Effector CD4-positive, alpha-beta T cell (primary cell): ENCODE measurements at regions not wholly inside any gene's neighbourhood (a gene's known extent, or its start where the extent isn't known, plus 50 kb on each side); places are given as distances from the start of the nearest gene placed in this dataset.
"Not testable (repeated sequence)": the region's sequence is repeated elsewhere in the genome, so short reads cannot be mapped to it uniquely, and the experiment has no call there.

Experiments used
- DNase-seq: peaks from one replicate; pipeline ENCODE4 v3.0.0-alpha.2; 2020

DNA sequence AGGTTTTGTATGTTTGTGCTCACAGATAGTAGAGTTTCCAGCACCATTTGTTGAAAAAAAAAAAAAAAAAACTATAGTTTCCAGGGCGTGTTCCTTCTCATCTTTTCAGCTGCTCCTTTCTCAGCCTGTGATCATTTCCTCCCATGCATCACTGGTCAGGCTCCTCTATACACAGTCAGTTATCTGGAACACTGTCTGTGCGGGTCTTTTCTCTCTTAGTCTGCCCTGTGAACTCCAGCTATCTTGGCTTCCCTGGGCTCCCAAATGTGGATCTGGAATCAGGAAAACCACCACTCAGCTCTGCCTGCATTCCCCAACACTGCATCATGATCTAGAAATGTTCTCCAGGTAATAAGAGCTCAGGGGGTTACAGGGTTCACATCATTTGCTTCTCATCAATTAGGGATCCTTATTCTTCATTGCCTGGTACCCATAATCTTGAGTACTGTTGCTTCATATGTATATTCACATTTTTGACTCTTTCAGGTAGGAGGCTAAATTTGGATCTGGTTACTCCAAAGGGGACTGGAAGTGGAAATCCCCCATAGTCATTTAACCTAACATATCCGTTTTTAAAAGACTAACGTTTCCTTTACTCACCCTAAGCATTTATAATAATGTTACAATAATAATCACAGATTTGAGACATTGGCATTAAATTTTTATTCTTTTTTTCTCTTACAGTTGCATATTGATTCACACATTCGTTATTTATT, 221.8 kb upstream of the KLF3 start:
- DNase-seq: no peak

DNA sequence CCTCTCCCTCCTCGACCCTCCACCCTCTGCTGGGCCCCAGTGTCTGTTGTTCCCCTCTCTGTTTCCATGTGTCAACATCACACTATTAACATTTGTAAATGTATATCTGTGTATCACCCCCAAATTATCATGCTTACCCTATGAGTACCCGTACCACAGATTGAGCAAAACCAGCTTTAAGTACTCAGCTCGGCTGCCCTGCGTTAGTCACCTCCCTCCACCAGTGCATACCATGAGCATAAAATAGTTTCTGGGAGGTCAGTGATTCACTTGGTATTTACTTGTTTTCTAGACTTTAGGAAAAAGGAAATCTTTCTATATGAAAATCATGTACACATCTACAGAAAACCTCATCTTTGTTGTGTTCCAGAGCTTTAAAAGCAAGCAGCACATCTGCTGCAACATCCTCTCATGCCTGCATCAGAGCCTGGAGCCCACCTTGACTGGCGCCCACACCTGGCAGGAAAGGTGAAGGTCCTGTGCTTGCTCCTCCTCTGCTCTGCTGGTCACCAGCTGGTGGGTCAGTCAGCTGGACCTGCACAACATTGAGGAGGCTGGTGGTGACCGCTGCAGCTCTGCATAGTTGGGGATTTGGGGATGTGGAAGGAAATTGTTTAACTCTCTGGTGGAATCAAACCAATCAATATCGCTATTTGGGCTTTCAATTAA, 214.4 kb upstream of the KLF3 start:
- no peak for DNase-seq

DNA sequence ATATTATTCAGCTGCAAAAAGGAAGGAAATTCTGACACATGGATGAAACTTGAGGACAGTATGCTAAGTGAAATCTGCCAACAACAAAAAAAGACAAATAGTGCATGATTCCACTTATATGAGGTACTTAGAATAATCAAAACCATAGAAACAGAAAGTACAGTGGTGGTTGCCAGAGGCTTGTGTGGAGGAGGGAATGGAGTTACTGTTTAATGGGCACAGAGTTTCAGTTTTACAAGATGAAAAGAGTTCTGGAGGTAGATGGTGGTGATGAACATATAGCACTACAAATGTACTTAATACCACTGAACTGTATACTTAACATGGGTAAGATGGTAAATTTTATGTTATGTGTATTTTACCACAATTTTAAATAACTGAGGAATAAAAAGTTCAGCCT, 212.0 kb upstream of the KLF3 start:
- no peak for DNase-seq

DNA sequence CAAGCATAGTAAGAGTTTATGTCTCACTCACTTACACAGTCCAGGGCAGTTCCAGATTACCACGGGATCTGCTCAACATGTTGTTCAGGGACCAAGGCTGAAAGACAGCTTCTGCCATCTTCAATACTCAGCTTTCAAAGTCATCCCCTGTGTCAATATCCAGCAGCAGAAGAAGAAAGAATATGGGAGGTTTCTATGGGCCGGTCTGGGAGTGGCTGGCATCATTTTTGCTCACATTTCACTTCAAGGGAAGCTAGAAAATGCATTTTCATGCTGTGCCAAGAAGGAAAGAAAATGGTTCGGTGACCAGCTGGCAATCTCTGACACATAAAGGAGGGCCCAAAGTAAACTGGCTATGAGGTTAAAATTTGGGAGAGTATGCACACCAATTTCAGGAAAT, 211.5 kb upstream of the KLF3 start:
- no peak for DNase-seq

DNA sequence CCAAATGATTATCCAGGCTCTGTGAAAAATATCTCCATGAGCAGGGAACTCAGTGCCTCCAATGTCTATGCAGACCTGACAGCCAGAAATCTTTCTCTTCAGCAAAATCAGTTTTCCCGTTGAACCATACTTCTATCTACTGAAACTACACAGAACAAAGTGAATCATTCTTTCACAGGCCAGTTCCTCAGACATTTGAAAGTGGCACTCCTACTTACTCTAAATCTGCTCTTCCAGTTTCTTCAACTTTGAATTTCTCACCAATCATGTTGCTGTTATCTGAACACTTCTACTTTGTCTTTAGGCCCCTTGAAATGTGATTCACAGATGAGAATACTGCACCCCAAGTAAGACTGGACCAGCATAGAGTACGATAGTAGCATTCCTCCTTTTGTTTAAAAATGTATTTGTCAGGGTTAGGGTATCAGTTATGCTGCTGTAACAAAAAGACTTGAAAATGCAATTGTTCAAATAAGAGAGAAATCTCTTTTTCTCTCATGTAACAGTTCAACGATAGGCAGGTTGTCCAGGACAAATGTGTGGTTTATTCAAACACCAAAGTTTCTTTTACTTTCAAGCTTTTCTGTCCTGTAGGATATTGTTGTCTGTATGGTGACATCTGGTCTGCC, 210.6 kb upstream of the KLF3 start:
- DNase-seq: no peak

DNA sequence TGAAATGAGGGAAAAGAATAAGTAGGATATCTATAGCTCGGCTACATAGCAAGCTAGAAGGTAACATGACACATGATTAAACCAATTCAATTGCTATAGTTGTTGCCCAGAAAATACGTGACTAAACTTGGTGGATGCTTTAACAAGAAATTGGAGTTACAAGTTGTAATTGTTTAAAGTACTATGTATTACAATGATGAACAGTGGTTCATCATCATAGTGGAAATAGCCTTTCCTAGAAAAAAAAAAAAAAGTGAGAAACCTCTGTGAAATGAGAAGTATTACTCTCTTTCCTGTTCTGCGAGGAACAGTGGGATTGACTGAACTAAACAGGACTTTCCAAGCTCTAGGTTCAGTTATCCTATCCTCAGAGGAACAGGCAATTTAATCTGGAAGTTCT, 209.7 kb upstream of the KLF3 start:
- no peak for DNase-seq

DNA sequence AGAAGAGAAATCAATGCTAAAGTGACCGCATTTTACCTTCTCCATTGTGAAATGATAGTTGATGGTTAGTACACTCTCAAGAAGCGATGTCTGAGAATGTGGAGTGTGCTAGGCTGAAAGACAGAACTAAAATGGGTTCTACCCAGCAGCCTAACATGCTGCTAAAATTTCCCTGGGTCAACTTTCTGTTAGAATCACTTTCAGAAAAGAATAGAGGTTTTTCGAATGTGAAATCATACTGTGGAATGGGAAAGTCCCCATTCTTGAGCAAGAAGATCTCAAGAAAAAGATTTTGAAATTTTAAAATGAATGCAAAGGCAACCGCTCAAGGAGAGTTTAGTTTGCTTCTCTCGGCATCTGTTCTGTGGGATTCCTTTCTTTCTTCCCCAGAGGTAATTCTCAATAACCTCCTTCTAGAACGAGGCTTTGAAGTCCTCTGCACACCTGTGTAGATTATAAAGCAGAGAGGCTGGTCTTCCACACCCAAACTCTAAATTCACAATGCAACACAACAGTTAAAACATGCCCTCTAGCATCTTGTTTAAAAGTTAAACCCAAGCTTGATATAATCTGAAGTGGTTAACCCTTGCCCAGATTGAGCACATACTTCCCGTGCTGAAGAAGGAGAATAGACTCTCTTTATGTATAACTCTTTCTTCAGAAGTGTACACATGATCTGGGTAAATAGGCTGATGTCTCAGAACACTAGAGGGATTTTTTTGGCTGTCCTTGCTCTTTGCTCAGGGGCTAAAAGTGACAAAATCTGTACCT, 208.7 kb upstream of the KLF3 start:
- no peak for DNase-seq

DNA sequence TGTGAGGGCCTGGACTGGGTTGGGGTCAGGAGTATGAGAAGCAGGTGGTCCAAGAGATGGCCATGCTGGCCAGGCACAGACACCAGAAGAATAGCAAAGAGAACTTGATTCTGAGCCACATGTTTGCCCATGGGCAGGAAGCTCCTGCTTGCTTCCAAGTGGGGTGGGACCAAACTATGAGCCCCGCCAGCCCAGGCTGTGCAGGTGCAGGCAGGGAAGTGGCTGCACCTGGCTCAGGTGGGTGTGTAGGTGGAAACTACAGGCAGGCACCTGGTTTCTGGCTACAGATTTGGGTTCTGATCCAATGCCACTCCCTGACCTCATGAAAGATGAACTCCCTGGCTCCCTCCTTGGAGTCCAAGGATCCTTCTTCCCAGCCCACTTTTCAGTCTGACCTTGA, 207.9 kb upstream of the KLF3 start:
- no peak for DNase-seq

DNA sequence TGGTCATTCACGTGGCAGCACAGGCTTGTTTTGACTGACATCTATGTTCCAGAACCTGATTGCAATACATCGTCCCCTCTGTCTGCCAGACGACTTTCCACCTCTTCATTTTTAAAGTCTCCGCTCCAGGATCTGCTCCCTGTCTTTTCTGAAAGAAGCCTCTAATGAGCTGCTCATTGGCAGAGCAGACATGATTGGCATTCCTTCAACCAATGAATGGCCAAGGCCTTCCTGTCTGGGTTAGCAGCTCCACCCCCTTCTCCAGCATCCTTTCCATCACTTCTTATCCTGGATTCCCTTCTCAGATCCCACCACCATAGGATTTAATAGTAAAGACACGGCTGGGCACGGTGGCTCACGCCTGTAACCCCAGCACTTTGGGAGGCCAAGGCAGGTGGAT, 202.7 kb upstream of the KLF3 start:
- no peak for DNase-seq

DNA sequence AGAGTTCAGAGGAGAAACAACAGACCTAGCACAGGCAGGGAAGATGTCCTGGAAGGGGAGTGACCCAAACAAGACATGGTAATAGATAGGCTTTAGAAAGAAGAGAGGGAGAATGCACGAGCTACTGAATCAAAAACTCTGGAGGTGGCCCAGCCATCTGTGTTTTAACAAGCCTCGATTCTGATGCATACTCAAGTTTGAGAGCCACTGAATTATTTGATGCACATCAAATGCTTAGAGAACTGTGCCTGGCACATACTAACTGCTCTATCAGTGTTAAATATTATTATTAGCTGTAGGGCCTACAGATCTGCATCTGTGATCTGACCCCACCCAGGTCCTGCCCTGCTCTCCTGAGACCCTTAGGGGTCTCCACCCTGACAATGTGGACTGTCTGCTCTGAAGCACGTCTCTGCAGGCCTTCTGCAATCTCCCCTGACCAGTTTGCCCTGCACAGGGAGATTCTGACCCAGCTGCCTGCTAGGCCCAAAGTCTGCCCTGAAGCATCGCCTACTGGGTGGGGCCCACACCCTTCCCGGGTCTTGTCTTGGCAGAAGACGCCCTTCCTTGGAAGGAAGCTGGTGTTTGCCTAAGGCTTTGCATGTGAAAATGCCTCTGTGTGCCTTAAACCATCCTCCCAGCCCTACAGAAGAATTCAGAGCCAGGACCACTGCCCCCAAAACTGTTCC, 201.5 kb upstream of the KLF3 start:
- no peak for DNase-seq

DNA sequence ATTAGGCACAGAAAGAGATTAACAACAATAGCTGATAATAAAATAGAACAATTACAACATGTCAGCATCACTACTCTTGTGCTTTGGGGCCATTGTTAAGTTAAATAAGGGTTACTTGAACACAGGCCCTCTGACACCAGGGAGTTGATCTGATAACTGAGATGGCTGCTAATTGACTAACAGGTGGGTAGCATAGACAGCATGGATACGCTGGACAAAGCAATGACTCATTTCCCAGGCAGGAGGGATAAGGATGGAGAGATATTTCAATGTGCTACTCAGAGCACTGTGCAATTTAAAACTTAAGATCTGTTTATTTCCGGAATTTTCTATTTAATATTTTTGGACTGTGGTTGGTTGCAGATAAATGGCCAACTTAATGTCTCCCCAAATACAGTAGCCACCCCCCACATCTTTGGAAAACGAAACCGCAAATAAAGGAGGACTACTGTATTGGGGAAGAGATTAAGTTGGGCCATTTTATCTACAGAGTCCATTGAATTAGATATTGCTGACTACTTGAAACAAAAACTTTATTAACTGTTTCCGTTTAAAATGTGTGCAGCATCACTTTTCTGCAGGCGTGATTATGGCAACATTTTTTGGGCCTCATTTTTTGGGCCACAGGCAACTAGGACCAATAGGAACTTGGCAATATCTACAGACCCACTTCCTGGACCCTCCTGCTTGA, 200.6 kb upstream of the KLF3 start:
- DNase-seq: no peak

DNA sequence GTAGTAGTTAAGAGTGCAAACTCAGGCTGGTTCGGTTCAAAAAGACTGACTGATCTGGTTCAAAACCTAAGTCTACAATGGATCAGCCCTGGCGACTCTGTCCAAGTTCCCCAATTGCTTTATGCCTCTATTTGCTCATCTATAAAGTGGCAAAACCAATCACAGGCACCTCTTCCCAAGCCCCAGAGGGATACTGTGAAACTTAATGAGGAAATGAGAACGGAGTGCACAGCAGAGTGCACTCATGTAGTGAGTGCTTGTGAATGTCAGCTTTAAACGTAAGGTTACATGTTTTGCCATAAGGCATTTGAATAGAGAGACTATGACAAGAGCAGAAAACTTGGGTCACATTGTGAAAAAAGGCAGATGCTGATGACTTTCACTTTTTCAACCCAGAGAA, 199.7 kb upstream of the KLF3 start:
- DNase-seq: no peak

DNA sequence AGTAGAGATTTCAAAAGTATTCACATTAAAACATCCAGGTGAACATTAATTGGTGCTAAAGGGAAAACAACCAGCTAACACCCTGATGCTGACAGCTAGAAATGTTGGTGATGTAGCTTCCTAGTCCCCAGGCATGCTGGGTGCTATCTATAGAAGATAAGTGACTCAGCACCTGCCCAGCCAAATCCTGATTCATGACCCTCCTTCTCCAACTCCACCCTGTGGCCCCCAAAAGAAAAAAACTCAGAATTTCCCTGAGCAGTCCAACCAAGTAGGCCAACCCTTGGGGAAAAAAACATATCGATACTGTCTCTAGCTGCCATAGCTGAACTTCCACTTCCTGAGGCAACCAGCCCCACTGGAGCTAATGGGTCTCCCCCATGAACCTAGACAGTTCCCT, 197.6 kb upstream of the KLF3 start:
- no peak for DNase-seq

DNA sequence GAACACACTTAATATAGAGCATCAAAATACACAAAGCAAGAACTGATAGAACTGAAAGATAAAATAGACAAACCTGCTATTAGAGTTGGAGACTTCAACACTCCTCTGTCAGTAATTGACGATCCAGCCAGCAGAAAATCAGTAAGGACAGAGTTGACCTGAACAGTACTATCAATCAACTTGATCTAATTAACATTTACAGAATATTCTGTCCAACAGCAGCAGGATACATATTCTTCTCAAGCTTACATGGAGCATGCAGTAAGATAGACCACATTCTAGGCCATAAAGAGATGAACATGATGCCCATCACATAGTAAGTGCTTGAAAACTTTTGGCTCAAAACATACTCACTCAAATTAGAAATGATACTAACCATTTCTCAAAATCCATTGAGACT, 196.7 kb upstream of the KLF3 start:
- DNase-seq: no peak

DNA sequence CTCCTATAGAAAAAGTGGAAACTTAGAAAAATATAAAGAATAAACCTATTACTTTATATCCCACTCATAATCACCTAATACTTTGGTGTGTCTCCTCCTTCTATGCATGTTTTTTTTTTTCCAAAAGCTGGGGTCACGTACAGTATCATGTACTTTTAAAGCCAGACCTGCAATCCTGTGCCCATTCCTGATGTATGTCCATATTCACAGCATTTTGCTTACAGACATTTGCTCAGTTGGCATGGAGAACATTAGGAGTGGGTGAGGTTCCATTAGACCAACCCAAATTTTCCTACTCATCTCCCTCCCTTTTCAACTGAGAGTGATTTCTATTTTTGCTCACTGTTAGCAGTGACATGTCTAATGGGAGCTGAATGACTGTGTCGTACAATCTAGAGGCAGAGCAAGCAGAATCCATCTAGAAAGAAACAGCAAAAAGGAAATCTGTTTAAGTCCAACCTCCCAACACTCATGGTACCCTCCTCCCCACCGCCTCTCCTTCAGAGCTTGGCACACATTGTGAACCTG, 195.6 kb upstream of the KLF3 start:
- no peak for DNase-seq

DNA sequence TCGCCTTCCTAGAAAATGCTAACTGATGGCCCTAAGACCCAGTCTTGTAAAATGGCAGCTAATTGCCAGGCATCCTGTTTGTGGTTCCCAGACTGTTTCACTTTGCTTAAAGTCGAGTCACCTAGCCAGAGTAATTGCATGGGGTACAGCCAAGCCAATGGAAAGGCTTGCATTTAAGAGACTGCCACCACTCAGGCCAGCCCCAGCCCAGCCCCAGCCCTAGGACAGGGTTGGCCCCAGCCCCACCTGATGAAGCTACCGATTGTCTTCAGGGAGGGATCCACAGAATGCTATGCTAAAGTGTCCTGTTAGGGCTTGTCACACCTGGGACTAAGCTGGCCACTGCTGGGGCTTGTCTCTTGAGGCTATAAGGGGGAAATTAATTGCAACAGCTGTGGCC, 194.6 kb upstream of the KLF3 start:
- DNase-seq: no peak

DNA sequence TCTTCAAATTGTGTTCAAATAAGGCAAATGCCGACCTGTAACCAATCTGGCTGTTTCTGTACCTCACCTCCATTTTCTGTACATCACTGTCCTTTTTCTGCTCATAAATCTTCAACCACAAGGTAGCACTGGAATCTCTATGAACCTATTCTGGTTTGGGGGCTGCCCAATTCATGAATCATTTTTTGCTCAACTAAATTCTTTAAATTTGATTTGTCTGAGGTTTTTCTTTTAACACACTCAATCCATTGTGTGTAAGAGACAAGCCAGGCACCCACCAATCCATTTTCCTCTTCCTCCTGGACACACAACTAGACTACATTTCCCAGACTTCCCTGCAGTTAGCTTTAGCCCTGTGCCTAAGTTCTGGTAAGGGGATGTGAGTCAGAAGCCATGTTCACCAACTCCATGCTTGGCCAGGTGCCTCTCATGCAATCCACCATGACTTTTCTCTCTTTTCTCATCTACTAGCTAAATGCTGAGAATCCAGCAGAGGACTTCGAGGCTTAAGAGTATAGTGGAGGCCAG, 193.2 kb upstream of the KLF3 start:
- DNase-seq: no peak

DNA sequence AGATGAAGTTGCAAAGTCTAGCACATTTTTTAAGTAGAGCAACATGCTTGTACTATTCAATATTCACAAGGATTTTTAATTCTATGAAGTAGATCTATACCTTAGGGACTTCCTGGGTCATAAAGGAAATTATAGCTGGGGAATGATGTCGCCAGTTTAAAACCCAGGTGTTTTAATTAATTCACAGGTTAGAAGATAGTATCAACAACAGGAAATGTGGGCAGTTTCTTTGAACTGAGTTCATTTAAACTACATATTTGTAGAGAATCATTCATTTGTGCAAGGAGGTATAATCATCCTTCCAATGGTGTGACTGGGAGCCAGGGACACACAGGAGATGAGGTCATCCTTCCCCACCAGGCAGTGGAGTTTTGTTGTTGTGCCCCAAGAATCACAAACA, 181.3 kb upstream of the KLF3 start:
- DNase-seq: no peak

DNA sequence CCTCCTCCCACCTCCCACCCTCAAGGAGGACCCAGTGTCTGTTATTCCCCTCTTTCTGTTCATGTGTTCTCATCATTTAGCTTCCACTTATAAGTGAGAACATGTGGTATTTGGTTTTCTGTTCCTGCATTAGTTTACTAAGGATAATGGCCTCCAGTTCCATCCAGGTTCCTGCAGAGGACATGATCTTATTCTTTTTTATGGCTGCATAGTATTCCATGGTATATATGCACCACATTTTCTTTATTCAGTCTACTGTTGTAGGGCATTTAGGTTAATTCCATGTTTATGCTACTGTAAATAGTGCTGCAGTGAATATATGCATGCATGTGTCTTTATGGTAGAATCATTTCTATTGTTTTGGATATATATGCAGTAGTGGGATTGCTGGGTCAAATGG, 180.4 kb upstream of the KLF3 start:
- not testable (repeated sequence) for DNase-seq

DNA sequence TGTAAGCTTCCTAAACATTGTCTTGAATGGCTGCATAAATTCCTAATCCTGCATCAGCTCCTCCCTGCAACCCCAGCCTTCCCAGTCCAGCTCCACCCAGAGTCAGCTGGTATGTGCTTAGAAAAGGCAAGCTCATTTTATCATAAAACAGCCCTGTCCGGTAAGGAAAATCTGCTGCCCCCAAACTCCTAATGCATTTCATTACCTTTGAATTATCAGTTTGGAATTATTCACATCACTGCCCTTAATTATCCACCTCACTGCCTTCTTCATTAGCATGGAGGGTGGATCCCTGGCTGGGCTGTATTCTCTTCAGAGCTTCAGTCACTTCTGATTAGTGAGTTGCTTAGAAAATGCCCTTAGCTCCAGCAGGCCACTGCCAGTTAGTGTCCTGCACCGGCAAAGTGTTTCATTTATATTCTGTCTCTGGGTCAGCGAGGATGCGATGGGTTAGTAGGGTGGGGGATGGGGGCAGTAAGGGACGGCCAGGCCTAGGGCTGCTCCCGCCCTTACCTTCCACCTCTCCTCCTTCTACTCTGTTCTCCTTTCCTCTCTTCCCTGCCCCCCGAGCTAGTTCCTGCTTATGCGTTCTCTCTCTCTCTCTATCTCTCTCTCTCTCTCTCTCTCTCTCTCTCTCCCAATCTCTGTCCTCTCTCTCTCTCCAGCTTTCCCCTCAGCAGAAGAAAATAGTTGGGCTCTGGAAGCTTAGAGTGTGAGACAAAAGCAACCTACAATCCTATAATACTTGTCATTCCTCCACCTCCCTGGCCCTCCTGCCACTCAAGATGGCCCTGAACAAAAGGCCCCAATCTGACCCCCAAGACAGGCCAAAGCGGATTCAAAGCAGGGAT, 174.8 kb upstream of the KLF3 start:
- no peak for DNase-seq
